DOHH2 (cell line): ENCODE measurements at regions not wholly inside any gene's neighbourhood (a gene's known extent, or its start where the extent isn't known, plus 50 kb on each side); places are given as distances from the start of the nearest gene placed in this dataset.

Experiments used
- CTCF ChIP-seq: fragments of 200-600 bp; sonication (generic); IDR thresholded peaks from one replicate; pipeline ENCODE4 v1.5.1; 2014; ENCODE audit warnings: antibody characterized with exemption, mild to moderate bottlenecking, low read depth, low read length; ENCODE audit not compliant: poor library complexity, severe bottlenecking
- EZH2phosphoT487 ChIP-seq: fragments of 200-600 bp; sonication (generic); IDR thresholded peaks from 2 replicates; pipeline ENCODE4 v1.6.1; 2017; ENCODE audit warnings: borderline replicate concordance, mild to moderate bottlenecking, antibody characterized with exemption, low read length, moderate library complexity, mixed read lengths

GRCh38 chr13:50561739-50562138 lies 281.8 kb downstream of the DLEU7 start:
- no peak for TF ChIP-seq CTCF
- TF ChIP-seq EZH2phosphoT487 = no peak
